Keratinocyte (primary cell): ENCODE measurements at regions not wholly inside any gene's neighbourhood (a gene's known extent, or its start where the extent isn't known, plus 50 kb on each side); places are given as distances from the start of the nearest gene placed in this dataset.

Experiments used
- DNase-seq: peaks from one replicate; pipeline ENCODE4 v3.0.0-alpha.2; 2011; ENCODE audit warnings: low read depth, missing footprints, low spot score
- FAIRE-seq: peaks from 2 replicates; lab custom pipeline; 2011; peaks lifted over from hg19 to GRCh38; lab: Jason Lieb, UNC
- H2AFZ ChIP-seq: 2 replicates; pipeline ENCODE4 v1.6.0; 2012; ENCODE audit warnings: low read length, control low read depth, inconsistent platforms; ENCODE audit not compliant: control insufficient read depth
- H3K27ac ChIP-seq: 2 replicates; pipeline ENCODE4 v1.5.1; 2011; ENCODE audit warnings: low read length; ENCODE audit not compliant: control insufficient read depth, insufficient read depth
- H3K27me3 ChIP-seq: 3 replicates; pipeline ENCODE4 v1.6.0; 2011; ENCODE audit warnings: low read length; ENCODE audit not compliant: control insufficient read depth, insufficient read depth; ENCODE audit errors: extremely low read depth
- H3K36me3 ChIP-seq, 2 experiments: 2 replicates in 1 of 2; 3 replicates in 1 of 2; pipeline ENCODE4 v1.5.1; 2011; ENCODE audit warnings: low read length in 2 of 2, mild to moderate bottlenecking in 1 of 2; ENCODE audit not compliant: control insufficient read depth in 2 of 2, insufficient read depth in 2 of 2; ENCODE audit errors: extremely low read depth in 1 of 2
- H3K4me1 ChIP-seq: 3 replicates; pipeline ENCODE4 v1.5.1; 2011; ENCODE audit warnings: low read length; ENCODE audit not compliant: control insufficient read depth, insufficient read depth; ENCODE audit errors: extremely low read depth
- H3K4me2 ChIP-seq: 3 replicates; pipeline ENCODE4 v1.6.0; 2011; ENCODE audit warnings: low read depth, low read length; ENCODE audit not compliant: control insufficient read depth, insufficient read depth; ENCODE audit errors: extremely low read depth
- H3K4me3 ChIP-seq, 3 experiments: fragments of 200-600 bp in 1 of 3; sonication (generic) in 1 of 3; 2 replicates in 2 of 3; 3 replicates in 1 of 3; pipeline ENCODE4 v1.5.1; 2011 to 2016; ENCODE audit warnings: low read length in 3 of 3, mild to moderate bottlenecking in 3 of 3, control low read depth in 2 of 3, inconsistent platforms in 1 of 3, low read depth in 1 of 3, mixed read lengths in 1 of 3, mixed run types in 1 of 3, moderate library complexity in 1 of 3; ENCODE audit not compliant: control insufficient read depth in 2 of 3, insufficient read depth in 2 of 3; ENCODE audit errors: extremely low read depth in 1 of 3
- H3K79me2 ChIP-seq: 2 replicates; pipeline ENCODE4 v1.6.0; 2012; ENCODE audit warnings: low read length; ENCODE audit not compliant: control insufficient read depth, insufficient read depth
- H3K9ac ChIP-seq: 3 replicates; pipeline ENCODE4 v1.6.0; 2011; ENCODE audit warnings: low read length; ENCODE audit not compliant: control insufficient read depth, insufficient read depth; ENCODE audit errors: extremely low read depth
- H3K9me1 ChIP-seq: 3 replicates; pipeline ENCODE4 v1.6.0; 2011; ENCODE audit warnings: low read length; ENCODE audit not compliant: control insufficient read depth, insufficient read depth; ENCODE audit errors: extremely low read depth
- H3K9me3 ChIP-seq: 2 replicates; pipeline ENCODE4 v1.5.1; 2012; ENCODE audit warnings: low read depth, low read length; ENCODE audit not compliant: control insufficient read depth
- H4K20me1 ChIP-seq: 3 replicates; pipeline ENCODE4 v1.6.0; 2011; ENCODE audit warnings: low read length; ENCODE audit not compliant: control insufficient read depth, insufficient read depth; ENCODE audit errors: extremely low read depth
- CTCF ChIP-seq, 3 experiments: IDR thresholded peaks in 1 of 3; conservative IDR thresholded peaks in 1 of 3; optimal IDR thresholded peaks in 1 of 3; 2 replicates in 2 of 3; 3 replicates in 1 of 3; pipeline versions ENCODE3 to v1.5.1; 2011; ENCODE audit warnings: low read length in 3 of 3, mild to moderate bottlenecking in 3 of 3, moderate library complexity in 2 of 3, control low read depth in 1 of 3, inconsistent platforms in 1 of 3; ENCODE audit not compliant: insufficient read depth in 2 of 3; ENCODE audit errors: extremely low read depth in 1 of 3
- EZH2 ChIP-seq: IDR thresholded peaks from one replicate; pipeline ENCODE4 v1.6.1; 2012; ENCODE audit warnings: inconsistent platforms, mild to moderate bottlenecking, low read length, moderate library complexity
- dilution Hi-C: fragments of 300-500 bp; cut with MboI; formaldehyde crosslinking; loops from one replicate; pipeline ENCODE4 v1.7.0; 2020; ENCODE audit warnings: low sequenced_read_pairs; ENCODE audit not compliant: extremely low pct_ligation_motif_present

- Histone ChIP-seq H3K36me3 (no peaks in the 10 kb centered on the region), H3K4me3 (no peak overlapping the region), H3K4me1 (peaks cover 9% of the 10 kb centered on the region), H3K9me1 (no peaks in the 10 kb centered on the region), H2AFZ (no peak overlapping the region), H3K9me3 (no peaks in the 10 kb centered on the region), H3K4me2 (no peak overlapping the region), H3K27me3 (no peaks in the 10 kb centered on the region), H4K20me1 (no peaks in the 10 kb centered on the region), H3K27ac (no peak overlapping the region), H3K9ac (no peak overlapping the region), H3K79me2 (no peaks in the 10 kb centered on the region)
- no peak for TF ChIP-seq CTCF (optimal IDR thresholded peaks at IDR 0.05 in 1 of 3, IDR thresholded peaks at IDR 0.05 in 1 of 3, conservative IDR thresholded peaks at IDR 0.05 in 1 of 3; ENCODE audit: extremely low read depth in 1 of 3, insufficient read depth in 2 of 3, low read length in 3 of 3)
- FAIRE-seq: no peak
- DNase-seq: no peak
- dilution Hi-C loops: no loop called here
These were observed 120.8 kb upstream of the TNFAIP3 start for GRCh38 chr6:137746264-137746663.

- H4K20me1 ChIP-seq: no peaks in the 10 kb centered on the region
- dilution Hi-C loops: no loop called here
- H3K79me2 ChIP-seq: no peaks in the 10 kb centered on the region
- H3K9me1 ChIP-seq: no peaks in the 10 kb centered on the region
- DNase-seq (no peak), FAIRE-seq (no peak)
- no peaks in the 10 kb centered on the region for H3K36me3 ChIP-seq
- H3K27me3 ChIP-seq: no peaks in the 10 kb centered on the region
- H3K9ac ChIP-seq: no peak overlapping the region
- H3K4me3 ChIP-seq: no peak overlapping the region
- H2AFZ ChIP-seq: no peak overlapping the region
- no peaks in the 10 kb centered on the region for H3K9me3 ChIP-seq
- no peak for TF ChIP-seq CTCF (optimal IDR thresholded peaks at IDR 0.05 in 1 of 3, IDR thresholded peaks at IDR 0.05 in 1 of 3, conservative IDR thresholded peaks at IDR 0.05 in 1 of 3; ENCODE audit: extremely low read depth in 1 of 3, insufficient read depth in 2 of 3, low read length in 3 of 3)
- no peak for TF ChIP-seq EZH2
- no peak overlapping the region for H3K27ac ChIP-seq
- H3K4me2 ChIP-seq: no peak overlapping the region
- H3K4me1 ChIP-seq: peaks cover 3% of the 10 kb centered on the region
These were observed 117.3 kb upstream of the TNFAIP3 start for GRCh38 chr6:137749696-137750211.
